K562 (cell line): ENCODE measurements at regions not wholly inside any gene's neighbourhood (a gene's known extent, or its start where the extent isn't known, plus 50 kb on each side); places are given as distances from the start of the nearest gene placed in this dataset.

Experiments used
- ATAC-seq: fragments of 200-7000 bp; cut with Tn5 transposase; 3 replicates; pipeline ENCODE4 v1.9.1; 2020; ENCODE audit warnings: moderate library complexity
- BruUV-seq: library from RNA; stranded (reverse); fragments of 400-500 nt; replicated peaks from 2 replicates; lab custom pipeline; 2021; lab: Mats Ljungman, UMichigan
- CTCF ChIA-PET: fragments of 300-600 bp; formaldehyde crosslinking; extraction: SDS; loops from one replicate; lab custom pipeline; 2021; ENCODE audit warnings: low intra/inter-chr PET ratio; lab: Yijun Ruan, JAX
- POLR2A ChIA-PET: fragments of 300-600, 350-650 bp; sonication (Branson Sonifier 250); formaldehyde crosslinking; extraction: SDS; loops from one replicate; lab custom pipeline; 2021; ENCODE audit warnings: antibody characterized with exemption, inconsistent platforms; lab: Yijun Ruan, JAX
- DNase-seq, 4 experiments: peaks; one replicate each; pipeline versions ENCODE4 v3.0.0 to v3.0.0-alpha.2; 2011 to 2018; ENCODE audit warnings: low spot score in 3 of 4, mixed read lengths in 3 of 4; ENCODE audit errors: extremely low read depth in 1 of 4
- FAIRE-seq: peaks from 2 replicates; lab custom pipeline; 2011; peaks lifted over from hg19 to GRCh38; lab: Jason Lieb, UNC
- H2AFZ ChIP-seq: 2 replicates; pipeline ENCODE4 v1.6.0; 2011; ENCODE audit warnings: low read depth, low read length, control low read depth, inconsistent platforms
- H3K27ac ChIP-seq: fragments of 200-600 bp; 3 replicates; pipeline ENCODE4 v1.8.0; 2011; ENCODE audit warnings: low read depth, mild to moderate bottlenecking, control low read depth, inconsistent platforms, low read length, moderate library complexity, mixed read lengths; ENCODE audit errors: extremely low read depth
- H3K27me3 ChIP-seq, 2 experiments: fragments of 300-600 bp in 1 of 2; 2 replicates in 1 of 2; 3 replicates in 1 of 2; pipeline versions ENCODE4 v1.6.0 to v1.8.0; 2011; ENCODE audit warnings: inconsistent platforms in 2 of 2, low read length in 2 of 2, mild to moderate bottlenecking in 1 of 2, mixed read lengths in 1 of 2, moderate library complexity in 1 of 2; ENCODE audit not compliant: control insufficient read depth in 2 of 2, insufficient read depth in 2 of 2
- H3K36me3 ChIP-seq: fragments of 300-600 bp; 3 replicates; pipeline ENCODE4 v1.8.0; 2011; ENCODE audit warnings: mild to moderate bottlenecking, low read length, inconsistent platforms; ENCODE audit not compliant: control insufficient read depth, insufficient read depth
- H3K4me1 ChIP-seq, 2 experiments: fragments of 200-600 bp in 1 of 2; replicated peaks in 1 of 2; 2 replicates in 1 of 2; 3 replicates in 1 of 2; pipeline versions ENCODE4 v1.5.1 to v1.8.0; 2011; ENCODE audit warnings: inconsistent platforms in 2 of 2, low read length in 2 of 2, mild to moderate bottlenecking in 1 of 2, mixed read lengths in 1 of 2, moderate library complexity in 1 of 2; ENCODE audit not compliant: control insufficient read depth in 2 of 2, insufficient read depth in 2 of 2
- H3K4me2 ChIP-seq: 2 replicates; pipeline ENCODE4 v1.6.1; 2011; ENCODE audit warnings: low read length, control low read depth, inconsistent platforms, mixed read lengths; ENCODE audit not compliant: insufficient read depth
- H3K4me3 ChIP-seq: fragments of 200-600 bp; sonication (generic), shearing (Covaris generic); 2 replicates; pipeline ENCODE4 v1.5.1; 2016; ENCODE audit warnings: control low read depth, inconsistent platforms
- H3K79me2 ChIP-seq: fragments of 200-600 bp; 3 replicates; pipeline ENCODE4 v1.8.0; 2011; ENCODE audit warnings: low read length, inconsistent platforms; ENCODE audit not compliant: control insufficient read depth, insufficient read depth
- H3K9ac ChIP-seq, 2 experiments: 2 replicates each; pipeline versions ENCODE4 v1.6.0 to v1.6.1; 2011; ENCODE audit warnings: low read depth in 2 of 2, low read length in 2 of 2, control low read depth in 1 of 2, inconsistent platforms in 1 of 2, mild to moderate bottlenecking in 1 of 2, mixed read lengths in 1 of 2; ENCODE audit not compliant: insufficient read depth in 1 of 2
- H3K9me1 ChIP-seq: one replicate; pipeline ENCODE4 v1.6.0; 2011; ENCODE audit warnings: inconsistent platforms, mild to moderate bottlenecking, low read length, moderate library complexity; ENCODE audit not compliant: control insufficient read depth, insufficient read depth
- H3K9me3 ChIP-seq: replicated peaks from 2 replicates; pipeline ENCODE4 v1.5.1; 2011; ENCODE audit warnings: low read depth, low read length, inconsistent platforms; ENCODE audit not compliant: control insufficient read depth, insufficient read depth
- H4K20me1 ChIP-seq: replicated peaks from 2 replicates; pipeline ENCODE4 v1.6.1; 2011; ENCODE audit warnings: low read length, inconsistent platforms, mixed read lengths; ENCODE audit not compliant: control insufficient read depth, insufficient read depth
- C11orf30 ChIP-seq: fragments of 450-650 bp; IDR thresholded peaks from 2 replicates; pipeline ENCODE4 v1.6.1; 2016; ENCODE audit warnings: low read depth, mild to moderate bottlenecking
- CC2D1A ChIP-seq: fragments of 450-650 bp; IDR thresholded peaks from 2 replicates; pipeline ENCODE4 v1.6.1; 2017; ENCODE audit warnings: mild to moderate bottlenecking
- CHD1 ChIP-seq: fragments of 200-600 bp; sonication (generic); IDR thresholded peaks from one replicate; pipeline ENCODE4 v1.6.1; 2012; ENCODE audit warnings: mild to moderate bottlenecking, moderate library complexity, low read length, inconsistent platforms
- ESRRB ChIP-seq: fragments of 250-450 bp; sonication (Bioruptor Pico); IDR thresholded peaks from 2 replicates; pipeline ENCODE4 v1.5.0; 2020; ENCODE audit warnings: mild to moderate bottlenecking, moderate library complexity, borderline replicate concordance
- FOS ChIP-seq: IDR thresholded peaks from 3 replicates; pipeline ENCODE4 v1.6.1; 2011; ENCODE audit not compliant: insufficient read length; ENCODE audit errors: extremely low read depth
- FUS ChIP-seq: fragments of 200-400 bp; formaldehyde crosslinking; optimal IDR thresholded peaks from 2 replicates; pipeline ENCODE3; 2017; ENCODE audit warnings: low read depth, low read length
- NFIC ChIP-seq: fragments of 450-650 bp; IDR thresholded peaks from 2 replicates; pipeline ENCODE4 v1.6.1; 2017; ENCODE audit warnings: mild to moderate bottlenecking, inconsistent platforms
- TEAD2 ChIP-seq: fragments of 450-650 bp; IDR thresholded peaks from 2 replicates; pipeline ENCODE4 v1.6.1; 2016; ENCODE audit warnings: missing genetic modification characterization, control low read depth, missing compliant biosample characterization
- U2AF1 ChIP-seq: fragments of 200-400 bp; formaldehyde crosslinking; optimal IDR thresholded peaks from 2 replicates; pipeline ENCODE3; 2017; ENCODE audit warnings: mild to moderate bottlenecking, low read depth, low read length, moderate library complexity
- ZBTB49 ChIP-seq: sonication (generic); formaldehyde crosslinking; IDR thresholded peaks from 2 replicates; pipeline ENCODE4 v1.8.0; 2022; ENCODE audit warnings: missing genetic modification reagents, mild to moderate bottlenecking, borderline replicate concordance
- ZKSCAN3 ChIP-seq: fragments of 250-450 bp; sonication (Bioruptor Pico); IDR thresholded peaks from 2 replicates; pipeline ENCODE4 v1.4.0; 2020
- ZNF398 ChIP-seq: fragments of 250-450 bp; sonication (Bioruptor Pico); IDR thresholded peaks from 2 replicates; pipeline ENCODE4 v1.8.0; 2021; ENCODE audit warnings: moderate library complexity, mild to moderate bottlenecking, inconsistent platforms
- WGBS: fragments of 100-300 bp; shearing (Covaris generic); methylation state at CpG from one replicate; pipeline ENCODE4 v1.1.6; 2016; ENCODE audit warnings: low coverage, mixed read lengths; ENCODE audit not compliant: insufficient coverage; ENCODE audit errors: missing lambda C conversion rate; 5-methylcytosine and 5-hydroxymethylcytosine counted together
- in situ Hi-C: fragments of 300-500 bp; cut with MboI; formaldehyde crosslinking; loops from 4 replicates; pipeline ENCODE4 v1.15.0; 2018; ENCODE audit warnings: inconsistent platforms, mixed read lengths
- intact Hi-C: fragments of 100-400 bp; cut with micrococcal nuclease; formaldehyde crosslinking; loops from 2 replicates; pipeline ENCODE4 v1.14.2; 2022

GRCh38 chr16:73823205-73823849 lies 473.3 kb upstream of the PSMD7 start:
- H3K4me2 ChIP-seq: no peak overlapping the region
- POLR2A ChIA-PET: no interaction called here
- in situ Hi-C loops: no loop called here
- no peak for ATAC-seq
- H3K9me3 ChIP-seq: no peaks in the 10 kb centered on the region
- WGBS: 0% methylated on average over 7 of the region's 7 CpGs
- CTCF ChIA-PET: no interaction called here
- DNase-seq: no peak
- no peaks in the 10 kb centered on the region for H3K27me3 ChIP-seq
- no peak overlapping the region for H3K4me3 ChIP-seq
- H3K36me3 ChIP-seq: no peaks in the 10 kb centered on the region
- H3K79me2 ChIP-seq: no peaks in the 10 kb centered on the region
- no peak overlapping the region for H3K9ac ChIP-seq
- no peak for FAIRE-seq
- TF ChIP-seq CHD1 (no peak), TEAD2 (tag) (no peak)
- no TSS peak for BruUV-seq
- intact Hi-C loops: no loop called here
- no peaks in the 10 kb centered on the region for H3K4me1 ChIP-seq
- H3K9me1 ChIP-seq: no peaks in the 10 kb centered on the region
- H3K27ac ChIP-seq: no peak overlapping the region
- H2AFZ ChIP-seq: no peak overlapping the region
- no peaks in the 10 kb centered on the region for H4K20me1 ChIP-seq

GRCh38 chr16:73817526-73818324 lies 478.9 kb upstream of the PSMD7 start:
- FAIRE-seq: no peak
- Histone ChIP-seq H3K36me3 (no peaks in the 10 kb centered on the region), H3K27ac (no peak overlapping the region), H3K9me3 (no peaks in the 10 kb centered on the region), H3K27me3 (no peaks in the 10 kb centered on the region), H2AFZ (no peak overlapping the region), H3K4me2 (no peak overlapping the region), H3K4me3 (no peak overlapping the region), H3K9ac (no peak overlapping the region), H3K79me2 (no peaks in the 10 kb centered on the region), H4K20me1 (no peaks in the 10 kb centered on the region), H3K4me1 (no peaks in the 10 kb centered on the region), H3K9me1 (no peaks in the 10 kb centered on the region)
- ChIA-PET POLR2A (no interaction called here), CTCF (no interaction called here)
- in situ Hi-C loops: no loop called here
- ATAC-seq: no peak
- intact Hi-C loops: no loop called here
- WGBS: 2% methylated on average over 13 of the region's 13 CpGs
- no peak for DNase-seq
- no TSS peak for BruUV-seq
- TF ChIP-seq ZKSCAN3 (CRISPR knock-in tag) (no peak), FUS (no peak), ZNF398 (CRISPR knock-in tag) (no peak), C11orf30 (no peak), U2AF1 (no peak), ZBTB49 (CRISPR knock-in tag) (no peak), CC2D1A (no peak), FOS (no peak), NFIC (no peak), ESRRB (no peak)
